ENCODE measurements at regions not wholly inside any gene's neighbourhood (a gene's known extent, or its start where the extent isn't known, plus 50 kb on each side); places are given as distances from the start of the nearest gene placed in this dataset.

DNA sequence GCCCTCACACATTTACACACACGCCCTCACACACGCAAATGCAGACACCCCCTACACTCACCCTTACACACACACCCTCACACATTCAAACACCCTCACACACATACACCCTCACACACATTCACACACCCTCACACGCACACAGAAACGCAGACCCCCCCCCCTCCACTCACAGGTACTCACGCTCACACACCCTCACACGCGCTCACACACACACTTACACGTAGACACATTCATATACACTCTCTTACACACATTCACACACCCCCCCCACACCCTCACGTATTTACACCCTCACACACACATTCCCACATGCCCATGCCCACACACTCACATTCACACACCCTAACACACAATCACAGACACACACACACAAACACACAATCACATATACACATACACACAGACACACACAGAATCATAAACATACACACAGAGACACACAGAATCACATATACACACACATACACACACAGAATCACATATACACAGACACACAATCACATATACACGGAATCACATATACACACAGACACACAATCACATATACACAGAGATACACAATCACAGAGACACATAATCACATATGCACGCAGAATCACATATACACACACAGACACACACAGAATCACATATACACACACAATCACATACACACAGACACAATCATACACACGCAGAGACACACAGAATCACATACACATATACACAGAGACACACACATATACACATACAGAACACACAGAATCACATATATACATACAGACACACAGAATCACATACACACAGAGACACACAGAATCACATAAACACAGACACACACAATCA is 250.1 kb upstream of the RPL38 start:
- H3K36me3 ChIP-seq (replicated peaks in 1 of 2; ENCODE audit: insufficient read depth in 1 of 2, low read depth in 2 of 2): no peaks in the 10 kb centered on the region
- no peak overlapping the region for H3K27ac ChIP-seq
- DNase-seq: no peak
- peaks cover 27% of the 10 kb centered on the region for H3K4me1 ChIP-seq
- TF ChIP-seq, protein P1, sequence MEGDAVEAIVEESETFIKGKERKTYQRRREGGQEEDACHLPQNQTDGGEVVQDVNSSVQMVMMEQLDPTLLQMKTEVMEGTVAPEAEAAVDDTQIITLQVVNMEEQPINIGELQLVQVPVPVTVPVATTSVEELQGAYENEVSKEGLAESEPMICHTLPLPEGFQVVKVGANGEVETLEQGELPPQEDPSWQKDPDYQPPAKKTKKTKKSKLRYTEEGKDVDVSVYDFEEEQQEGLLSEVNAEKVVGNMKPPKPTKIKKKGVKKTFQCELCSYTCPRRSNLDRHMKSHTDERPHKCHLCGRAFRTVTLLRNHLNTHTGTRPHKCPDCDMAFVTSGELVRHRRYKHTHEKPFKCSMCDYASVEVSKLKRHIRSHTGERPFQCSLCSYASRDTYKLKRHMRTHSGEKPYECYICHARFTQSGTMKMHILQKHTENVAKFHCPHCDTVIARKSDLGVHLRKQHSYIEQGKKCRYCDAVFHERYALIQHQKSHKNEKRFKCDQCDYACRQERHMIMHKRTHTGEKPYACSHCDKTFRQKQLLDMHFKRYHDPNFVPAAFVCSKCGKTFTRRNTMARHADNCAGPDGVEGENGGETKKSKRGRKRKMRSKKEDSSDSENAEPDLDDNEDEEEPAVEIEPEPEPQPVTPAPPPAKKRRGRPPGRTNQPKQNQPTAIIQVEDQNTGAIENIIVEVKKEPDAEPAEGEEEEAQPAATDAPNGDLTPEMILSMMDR (IDR thresholded peaks at IDR 0.05): no peak
- no peak for TF ChIP-seq POLR2A (IDR thresholded peaks at IDR 0.05)
- intact Hi-C loops (cut with DNase I): no loop called here
- WGBS, 2 donors: 59 to 72% methylated on average over 12 of the region's 12 CpGs
- no peaks in the 10 kb centered on the region for H3K9me3 ChIP-seq
- no peak overlapping the region for H3K4me3 ChIP-seq
- H3K27me3 ChIP-seq: peaks cover 0 to 4% of the 10 kb centered on the region in 2 donors
- no peak for ATAC-seq

DNA sequence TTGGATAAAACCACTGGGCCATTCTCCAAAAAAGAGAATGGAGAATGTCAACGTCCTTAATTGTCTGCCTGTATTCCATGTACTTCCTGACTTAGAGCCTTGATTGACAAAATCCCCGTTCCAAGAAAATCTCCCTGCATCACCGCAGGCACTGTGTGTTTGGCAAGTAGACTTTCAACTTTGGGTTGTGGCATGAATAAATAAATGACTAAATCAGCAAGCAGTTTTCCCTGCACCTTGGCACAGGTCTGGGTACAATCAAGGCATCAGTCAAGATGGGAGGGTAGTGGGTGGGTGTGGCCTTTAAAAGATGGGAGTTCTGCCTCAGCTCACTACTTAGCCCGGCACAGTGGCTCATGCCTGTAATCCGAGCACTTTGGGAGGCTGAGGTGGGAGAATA is 248.5 kb upstream of the RPL38 start:
- Histone ChIP-seq H3K27me3 (peaks cover 0 to 4% of the 10 kb centered on the region in 2 donors), H3K4me1 (peaks cover 23% of the 10 kb centered on the region), H3K4me3 (no peak overlapping the region), H3K27ac (no peak overlapping the region), H3K9me3 (no peaks in the 10 kb centered on the region), H3K36me3 (replicated peaks in 1 of 2; ENCODE audit: insufficient read depth in 1 of 2, low read depth in 2 of 2) (no peaks in the 10 kb centered on the region)
- intact Hi-C loops (cut with DNase I): no loop called here
- TF ChIP-seq, protein P1 (IDR thresholded peaks at IDR 0.05): no peak
- no peak for TF ChIP-seq POLR2A (IDR thresholded peaks at IDR 0.05)
- DNase-seq (no peak), ATAC-seq (no peak)
- 47 to 54% methylated on average over 5 of the region's 5 CpGs for WGBS, 2 donors

DNA sequence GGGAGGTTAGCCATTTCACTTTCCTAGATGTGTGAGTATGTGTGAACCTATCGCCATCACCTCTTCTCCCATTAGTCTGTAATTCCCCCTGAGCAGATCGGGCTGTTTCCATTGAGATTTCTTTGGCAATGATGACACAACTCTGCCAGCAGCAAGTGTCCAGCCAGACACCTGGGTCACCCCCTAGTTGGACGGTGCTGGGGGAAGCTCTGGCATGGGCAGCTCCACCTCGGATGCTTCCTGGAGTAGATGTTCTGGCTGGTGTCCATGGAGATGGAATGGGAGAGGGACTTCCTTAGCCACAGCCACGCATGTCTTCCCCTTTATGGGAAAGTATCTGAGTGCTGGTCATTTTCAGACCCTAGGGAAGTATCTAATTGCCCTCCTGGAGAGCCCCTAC is 247.9 kb upstream of the RPL38 start:
- no peak overlapping the region for H3K4me3 ChIP-seq
- DNase-seq (no peak), ATAC-seq (no peak)
- H3K4me1 ChIP-seq: peaks cover 16% of the 10 kb centered on the region
- no peak for TF ChIP-seq POLR2A (IDR thresholded peaks at IDR 0.05)
- TF ChIP-seq, protein P1 (IDR thresholded peaks at IDR 0.05): no peak
- H3K36me3 ChIP-seq (replicated peaks in 1 of 2; ENCODE audit: insufficient read depth in 1 of 2, low read depth in 2 of 2): no peaks in the 10 kb centered on the region
- no peaks in the 10 kb centered on the region for H3K9me3 ChIP-seq
- H3K27ac ChIP-seq: no peak overlapping the region
- H3K27me3 ChIP-seq: peaks cover 0 to 4% of the 10 kb centered on the region in 2 donors
- 80 to 85% methylated on average over 3 to 5 of the region's 5 CpGs for WGBS, 2 donors
- intact Hi-C loops (cut with DNase I): no loop called here

GRCh38 chr17:73956169-73956568 is 247.3 kb upstream of the RPL38 start:
- peaks cover 11% of the 10 kb centered on the region for H3K4me1 ChIP-seq
- TF ChIP-seq POLR2A (IDR thresholded peaks at IDR 0.05): no peak
- TF ChIP-seq, protein P1 (IDR thresholded peaks at IDR 0.05): no peak
- no peaks in the 10 kb centered on the region for H3K9me3 ChIP-seq
- H3K27ac ChIP-seq: no peak overlapping the region
- DNase-seq (no peak), ATAC-seq (peak; percentile 15)
- H3K4me3 ChIP-seq: no peak overlapping the region
- intact Hi-C loops (cut with DNase I): no loop called here
- peaks cover 0 to 4% of the 10 kb centered on the region in 2 donors for H3K27me3 ChIP-seq
- H3K36me3 ChIP-seq (replicated peaks in 1 of 2; ENCODE audit: insufficient read depth in 1 of 2, low read depth in 2 of 2): no peaks in the 10 kb centered on the region
- WGBS, 2 donors: 43 to 71% methylated on average over 1 of the region's 1 CpG

All from body of pancreas (tissue), 4 donors.